Gastroesophageal sphincter (tissue), 3 donors: ENCODE measurements at regions not wholly inside any gene's neighbourhood (a gene's known extent, or its start where the extent isn't known, plus 50 kb on each side); places are given as distances from the start of the nearest gene placed in this dataset.

ENCODE experiments used
- CTCF ChIP-seq, 4 experiments: fragments of 200-600 bp in 2 of 4; fragments of 450-650 bp in 2 of 4; sonication (generic) in 1 of 4; IDR thresholded peaks; one replicate each; pipeline ENCODE4 v1.5.1; 2017 to 2019; ENCODE audit warnings: antibody characterized with exemption in 4 of 4, mild to moderate bottlenecking in 2 of 4, moderate library complexity in 2 of 4
- POLR2A ChIP-seq, 2 donors: fragments of 450-650 bp; IDR thresholded peaks; one replicate each; pipeline ENCODE4 v1.6.1; 2017; ENCODE audit warnings: antibody characterized with exemption in 2 of 2, mild to moderate bottlenecking in 2 of 2, moderate library complexity in 1 of 2
- POLR2AphosphoS5 ChIP-seq: sonication (generic); formaldehyde crosslinking; IDR thresholded peaks from one replicate; pipeline ENCODE4 v1.6.1; 2017; ENCODE audit warnings: antibody characterized with exemption

DNA sequence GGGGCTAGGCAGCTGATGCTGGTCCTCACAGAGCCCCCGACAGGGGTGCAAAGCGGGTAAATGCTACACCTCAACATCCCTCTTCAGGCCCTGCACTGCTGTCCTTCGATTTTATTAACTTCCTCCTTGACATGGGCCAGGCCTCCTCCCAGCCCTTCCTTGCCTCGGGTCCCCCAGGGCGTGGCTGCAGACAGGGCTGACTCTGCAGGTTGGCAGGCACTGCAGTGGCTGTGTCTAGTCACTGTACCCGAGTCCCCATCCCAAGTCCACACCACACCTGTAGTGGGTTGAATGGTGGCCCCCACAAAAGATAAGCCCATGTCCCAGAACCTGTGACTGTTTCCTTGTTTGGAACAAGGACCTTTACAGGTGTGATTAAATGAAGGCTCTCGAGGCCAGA lies 140.2 kb downstream of the TWIST2 start:
- no peak for TF ChIP-seq CTCF (IDR thresholded peaks at IDR 0.05)
- no peak for TF ChIP-seq POLR2AphosphoS5
- no peak for TF ChIP-seq POLR2A (IDR thresholded peaks at IDR 0.05)
